ENCODE measurements at regions not wholly inside any gene's neighbourhood (a gene's known extent, or its start where the extent isn't known, plus 50 kb on each side); places are given as distances from the start of the nearest gene placed in this dataset.

GRCh38 chr6:22026164-22026678 lies 270.6 kb downstream of the PRL start:
- no peak for TF ChIP-seq CTCF (IDR thresholded peaks at IDR 0.05; ENCODE audit: insufficient read depth, low read length)
- no peak for TF ChIP-seq POLR2AphosphoS5 (IDR thresholded peaks at IDR 0.05; ENCODE audit: low read depth)
- no peak for TF ChIP-seq GABPA (IDR thresholded peaks at IDR 0.05; ENCODE audit: low read depth)
